ENCODE measurements at regions not wholly inside any gene's neighbourhood (a gene's known extent, or its start where the extent isn't known, plus 50 kb on each side); places are given as distances from the start of the nearest gene placed in this dataset.

GRCh38 chr14:76941544-76941943, 87.0 kb downstream of the IRF2BPL start:
- H3K4me1 ChIP-seq, result peaks cover 23% of the 10 kb centered on the region
- no peak for TF ChIP-seq CTCF (IDR thresholded peaks at IDR 0.05)
- no peak for TF ChIP-seq POLR2A (IDR thresholded peaks at IDR 0.05)
- no peak for TF ChIP-seq POLR2AphosphoS5 (IDR thresholded peaks at IDR 0.05; ENCODE audit: insufficient read depth in 1 of 2, low read depth in 1 of 2)
- intact Hi-C loops (cut with DNase I), result no loop called here
- H3K9me3 ChIP-seq, result no peaks in the 10 kb centered on the region
- no peak overlapping the region for H3K4me3 ChIP-seq
- H3K27ac ChIP-seq, result no peak overlapping the region
- no peak for DNase-seq (ENCODE audit: extremely low spot score in 2 of 2)
- H3K27me3 ChIP-seq, result no peaks in the 10 kb centered on the region
- H3K36me3 ChIP-seq, result no peaks in the 10 kb centered on the region

GRCh38 chr14:76940021-76940760, 88.3 kb downstream of the IRF2BPL start:
- H3K36me3 ChIP-seq, result no peaks in the 10 kb centered on the region
- no peak for DNase-seq (ENCODE audit: extremely low spot score in 2 of 2)
- peaks cover 23% of the 10 kb centered on the region for H3K4me1 ChIP-seq
- no peak for TF ChIP-seq POLR2AphosphoS5 (IDR thresholded peaks at IDR 0.05; ENCODE audit: insufficient read depth in 1 of 2, low read depth in 1 of 2)
- no peak for TF ChIP-seq POLR2A (IDR thresholded peaks at IDR 0.05)
- TF ChIP-seq CTCF (IDR thresholded peaks at IDR 0.05), result no peak
- no peak overlapping the region for H3K4me3 ChIP-seq
- intact Hi-C loops (cut with DNase I), result no loop called here
- no peak overlapping the region for H3K27ac ChIP-seq
- H3K27me3 ChIP-seq, result no peaks in the 10 kb centered on the region
- no peaks in the 10 kb centered on the region for H3K9me3 ChIP-seq

GRCh38 chr14:76939015-76939742, 89.3 kb downstream of the IRF2BPL start:
- peaks cover 23% of the 10 kb centered on the region for H3K4me1 ChIP-seq
- no peaks in the 10 kb centered on the region for H3K9me3 ChIP-seq
- intact Hi-C loops (cut with DNase I), result no loop called here
- no peaks in the 10 kb centered on the region for H3K36me3 ChIP-seq
- DNase-seq (ENCODE audit: extremely low spot score in 2 of 2), result no peak
- TF ChIP-seq POLR2A (IDR thresholded peaks at IDR 0.05), result no peak
- no peak for TF ChIP-seq CTCF (IDR thresholded peaks at IDR 0.05)
- TF ChIP-seq POLR2AphosphoS5 (IDR thresholded peaks at IDR 0.05; ENCODE audit: insufficient read depth in 1 of 2, low read depth in 1 of 2), result no peak
- H3K27ac ChIP-seq, result no peak overlapping the region
- no peaks in the 10 kb centered on the region for H3K27me3 ChIP-seq
- no peak overlapping the region for H3K4me3 ChIP-seq

GRCh38 chr14:76938092-76938500, 90.4 kb downstream of the IRF2BPL start:
- Histone ChIP-seq H3K27ac (no peak overlapping the region), H3K36me3 (no peaks in the 10 kb centered on the region), H3K9me3 (no peaks in the 10 kb centered on the region), H3K27me3 (no peaks in the 10 kb centered on the region), H3K4me3 (no peak overlapping the region), H3K4me1 (peaks cover 23% of the 10 kb centered on the region)
- DNase-seq (ENCODE audit: extremely low spot score in 2 of 2), result no peak
- intact Hi-C loops (cut with DNase I), result no loop called here
- TF ChIP-seq POLR2AphosphoS5 (IDR thresholded peaks at IDR 0.05; ENCODE audit: insufficient read depth in 1 of 2, low read depth in 1 of 2), result no peak
- no peak for TF ChIP-seq POLR2A (IDR thresholded peaks at IDR 0.05)
- no peak for TF ChIP-seq CTCF (IDR thresholded peaks at IDR 0.05)

Measured in vagina (tissue), 2 donors.